ENCODE measurements at regions not wholly inside any gene's neighbourhood (a gene's known extent, or its start where the extent isn't known, plus 50 kb on each side); places are given as distances from the start of the nearest gene placed in this dataset.

DNA sequence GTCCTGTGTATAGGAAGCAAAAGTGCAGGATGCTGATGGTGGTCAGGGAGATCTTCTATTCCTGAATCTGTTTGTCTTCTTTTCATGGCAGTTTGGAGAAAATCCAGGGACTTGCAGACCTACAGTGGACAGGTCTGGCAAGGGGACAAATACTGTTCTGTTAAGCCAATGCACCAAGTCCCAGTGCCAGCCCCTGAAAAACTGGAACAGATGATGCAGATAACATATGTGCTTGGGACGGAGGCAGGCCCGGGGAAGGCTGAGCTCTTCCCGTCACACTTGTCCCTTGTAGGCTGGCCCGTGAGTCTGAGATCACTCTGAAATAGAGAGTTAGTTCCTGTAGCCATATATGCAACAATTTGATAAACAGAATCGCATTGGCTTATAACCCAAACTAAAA is 265.7 kb downstream of the MTRR start:
- ATAC-seq: no peak
- no peak for TF ChIP-seq ESRRG (CRISPR knock-in tag; IDR thresholded peaks at IDR 0.05)
- no peak for TF ChIP-seq RARB (CRISPR knock-in tag; IDR thresholded peaks at IDR 0.05)
- no peak for TF ChIP-seq CSDC2 (CRISPR knock-in tag; IDR thresholded peaks at IDR 0.05)
- no peak for TF ChIP-seq ZNF565 (CRISPR knock-in tag; conservative IDR thresholded peaks at IDR 0.05; ENCODE audit: low read depth)
- no peak for TF ChIP-seq PPARA (CRISPR knock-in tag; IDR thresholded peaks at IDR 0.05; ENCODE audit: borderline replicate concordance)
- no peak for TF ChIP-seq SNAI2 (CRISPR knock-in tag; IDR thresholded peaks at IDR 0.05)
- TF ChIP-seq ZC3H10 (CRISPR knock-in tag; IDR thresholded peaks at IDR 0.05): no peak
- no peak for TF ChIP-seq TOX (CRISPR knock-in tag; IDR thresholded peaks at IDR 0.05; ENCODE audit: borderline replicate concordance)

DNA sequence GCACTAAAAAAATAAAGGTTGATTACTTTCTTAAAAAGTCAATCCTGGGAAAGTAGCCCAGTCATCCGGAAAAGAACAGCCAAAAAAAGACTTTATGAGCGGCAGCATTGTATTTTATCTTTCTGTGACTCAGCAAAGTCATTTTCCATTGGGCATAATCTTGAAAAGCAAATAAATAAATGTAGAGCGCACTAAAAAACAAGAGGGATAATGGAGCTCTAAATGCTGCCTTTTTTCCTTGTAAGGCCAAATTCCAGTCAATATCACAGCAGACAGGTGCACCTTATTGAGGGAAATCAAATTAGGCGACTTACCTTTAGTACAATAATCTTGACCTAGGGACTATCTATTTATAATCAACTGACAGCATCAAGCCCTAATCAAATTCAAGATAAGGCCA is 266.8 kb downstream of the MTRR start:
- TF ChIP-seq TCF4 (CRISPR knock-in tag; IDR thresholded peaks at IDR 0.05; ENCODE audit: borderline replicate concordance) (no peak), CSDC2 (CRISPR knock-in tag; IDR thresholded peaks at IDR 0.05) (no peak), ISL1 (CRISPR knock-in tag; IDR thresholded peaks at IDR 0.05) (no peak), OSR1 (CRISPR knock-in tag; IDR thresholded peaks at IDR 0.05) (no peak), ESRRG (CRISPR knock-in tag; IDR thresholded peaks at IDR 0.05) (no peak), CSRNP3 (CRISPR knock-in tag; IDR thresholded peaks at IDR 0.05) (no peak), GLIS3 (CRISPR knock-in tag; IDR thresholded peaks at IDR 0.05) (no peak), ZFP3 (CRISPR knock-in tag; IDR thresholded peaks at IDR 0.05) (no peak), ARNTL (CRISPR knock-in tag; IDR thresholded peaks at IDR 0.05; ENCODE audit: borderline replicate concordance, low read depth) (no peak), SNAI2 (CRISPR knock-in tag; IDR thresholded peaks at IDR 0.05) (no peak), ZNF565 (CRISPR knock-in tag; conservative IDR thresholded peaks at IDR 0.05; ENCODE audit: low read depth) (no peak)
- TF ChIP-seq, protein P1, sequence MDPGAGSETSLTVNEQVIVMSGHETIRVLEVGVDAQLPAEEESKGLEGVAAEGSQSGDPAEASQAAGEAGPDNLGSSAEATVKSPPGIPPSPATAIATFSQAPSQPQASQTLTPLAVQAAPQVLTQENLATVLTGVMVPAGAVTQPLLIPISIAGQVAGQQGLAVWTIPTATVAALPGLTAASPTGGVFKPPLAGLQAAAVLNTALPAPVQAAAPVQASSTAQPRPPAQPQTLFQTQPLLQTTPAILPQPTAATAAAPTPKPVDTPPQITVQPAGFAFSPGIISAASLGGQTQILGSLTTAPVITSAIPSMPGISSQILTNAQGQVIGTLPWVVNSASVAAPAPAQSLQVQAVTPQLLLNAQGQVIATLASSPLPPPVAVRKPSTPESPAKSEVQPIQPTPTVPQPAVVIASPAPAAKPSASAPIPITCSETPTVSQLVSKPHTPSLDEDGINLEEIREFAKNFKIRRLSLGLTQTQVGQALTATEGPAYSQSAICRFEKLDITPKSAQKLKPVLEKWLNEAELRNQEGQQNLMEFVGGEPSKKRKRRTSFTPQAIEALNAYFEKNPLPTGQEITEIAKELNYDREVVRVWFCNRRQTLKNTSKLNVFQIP (CRISPR knock-in tag; IDR thresholded peaks at IDR 0.05; ENCODE audit: borderline replicate concordance, low read depth): no peak

GRCh38 chr5:8136271-8136670 is 267.3 kb downstream of the MTRR start:
- TF ChIP-seq ZFP30 (CRISPR knock-in tag; IDR thresholded peaks at IDR 0.05): no peak
- TF ChIP-seq ESRRG (CRISPR knock-in tag; IDR thresholded peaks at IDR 0.05): no peak
- TF ChIP-seq ZFP3 (CRISPR knock-in tag; IDR thresholded peaks at IDR 0.05): no peak
- TF ChIP-seq TOX (CRISPR knock-in tag; IDR thresholded peaks at IDR 0.05; ENCODE audit: borderline replicate concordance): no peak
- no peak for TF ChIP-seq GLIS3 (CRISPR knock-in tag; IDR thresholded peaks at IDR 0.05)
- TF ChIP-seq ZNF8 (CRISPR knock-in tag; IDR thresholded peaks at IDR 0.05): no peak
- ATAC-seq: no peak

More for the DNA sequence above, 266.8 kb downstream of the MTRR start:
- no peak for ATAC-seq

GRCh38 chr5:8137941-8138550 is 269.1 kb downstream of the MTRR start:
- ATAC-seq: no peak

DNA sequence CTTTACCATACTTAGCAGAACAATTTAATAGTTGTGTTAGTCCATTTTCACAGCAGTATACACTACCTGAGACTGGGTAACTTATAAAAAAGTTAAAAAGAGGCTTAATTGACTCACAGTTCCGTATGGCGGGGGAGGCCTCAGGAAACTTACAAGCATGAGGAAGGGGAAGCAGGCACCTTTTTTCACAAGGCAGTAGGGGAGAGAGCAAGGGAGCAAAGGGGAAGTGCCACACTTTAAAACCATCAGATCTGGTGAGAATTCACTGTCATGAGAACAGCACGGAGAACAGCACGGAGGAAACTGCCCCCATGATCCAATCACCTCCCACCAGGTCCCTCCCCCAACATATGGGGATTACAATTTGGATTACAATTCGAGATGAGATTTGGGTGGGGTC is 269.9 kb downstream of the MTRR start:
- TF ChIP-seq RARB (CRISPR knock-in tag; IDR thresholded peaks at IDR 0.05) (no peak), SNAI2 (CRISPR knock-in tag; IDR thresholded peaks at IDR 0.05) (no peak), CSDC2 (CRISPR knock-in tag; IDR thresholded peaks at IDR 0.05) (no peak), PPARA (CRISPR knock-in tag; IDR thresholded peaks at IDR 0.05; ENCODE audit: borderline replicate concordance) (no peak)
- no peak for ATAC-seq

More at GRCh38 chr5:8137941-8138550, 269.1 kb downstream of the MTRR start:
- no peak for TF ChIP-seq ARNTL (CRISPR knock-in tag; IDR thresholded peaks at IDR 0.05; ENCODE audit: borderline replicate concordance, low read depth)
- no peak for TF ChIP-seq ZNF70 (CRISPR knock-in tag; IDR thresholded peaks at IDR 0.05)
- no peak for TF ChIP-seq ISL1 (CRISPR knock-in tag; IDR thresholded peaks at IDR 0.05)
- TF ChIP-seq PATZ1 (CRISPR knock-in tag; IDR thresholded peaks at IDR 0.05; ENCODE audit: borderline replicate concordance): no peak

- ATAC-seq: no peak
- TF ChIP-seq CSDC2 (CRISPR knock-in tag; IDR thresholded peaks at IDR 0.05): no peak
- TF ChIP-seq, protein P1 (CRISPR knock-in tag; IDR thresholded peaks at IDR 0.05; ENCODE audit: borderline replicate concordance, low read depth): no peak
- TF ChIP-seq CREB5 (CRISPR knock-in tag; IDR thresholded peaks at IDR 0.05; ENCODE audit: low read depth): no peak
- no peak for TF ChIP-seq PATZ1 (CRISPR knock-in tag; IDR thresholded peaks at IDR 0.05; ENCODE audit: borderline replicate concordance)
- no peak for TF ChIP-seq ARNTL (CRISPR knock-in tag; IDR thresholded peaks at IDR 0.05; ENCODE audit: borderline replicate concordance, low read depth)
- TF ChIP-seq SNAI2 (CRISPR knock-in tag; IDR thresholded peaks at IDR 0.05): no peak
Observed at GRCh38 chr5:8150791-8151190, 281.8 kb downstream of the MTRR start.

Data from SK-N-SH treated with all-trans-retinoic acid at 6 μM for 48 hours (cell line).